HFFc6 (cell line): ENCODE measurements at regions not wholly inside any gene's neighbourhood (a gene's known extent, or its start where the extent isn't known, plus 50 kb on each side); places are given as distances from the start of the nearest gene placed in this dataset.

Experiments used
- DNase-seq: peaks from one replicate; pipeline ENCODE4 v3.0.0-alpha.2; 2018
- H3K27ac Mint-ChIP-seq: 2 replicates; pipeline ENCODE4 v1.8.0; 2020; ENCODE audit warnings: mild to moderate bottlenecking, mixed read lengths
- H3K27me3 Mint-ChIP-seq: 2 replicates; pipeline ENCODE4 v1.8.0; 2021; ENCODE audit warnings: mild to moderate bottlenecking, moderate library complexity, mixed read lengths; ENCODE audit not compliant: insufficient read depth
- H3K36me3 Mint-ChIP-seq: 2 replicates; pipeline ENCODE4 v1.8.0; 2021; ENCODE audit warnings: low read depth, mixed read lengths
- H3K4me1 Mint-ChIP-seq: 2 replicates; pipeline ENCODE4 v1.8.0; 2020; ENCODE audit warnings: low read depth, mixed read lengths
- H3K4me3 Mint-ChIP-seq: 2 replicates; pipeline ENCODE4 v1.8.0; 2020; ENCODE audit warnings: mild to moderate bottlenecking, moderate library complexity, mixed read lengths
- H3K9me3 Mint-ChIP-seq: 2 replicates; pipeline ENCODE4 v1.8.0; 2020; ENCODE audit warnings: mild to moderate bottlenecking, mixed read lengths
- TF ChIP-seq, protein P1 (sequence below): fragments of 200-600 bp; sonication (generic); IDR thresholded peaks from 2 replicates; pipeline ENCODE4 v1.5.0; 2021; ENCODE audit warnings: antibody characterized with exemption, mild to moderate bottlenecking

DNA sequence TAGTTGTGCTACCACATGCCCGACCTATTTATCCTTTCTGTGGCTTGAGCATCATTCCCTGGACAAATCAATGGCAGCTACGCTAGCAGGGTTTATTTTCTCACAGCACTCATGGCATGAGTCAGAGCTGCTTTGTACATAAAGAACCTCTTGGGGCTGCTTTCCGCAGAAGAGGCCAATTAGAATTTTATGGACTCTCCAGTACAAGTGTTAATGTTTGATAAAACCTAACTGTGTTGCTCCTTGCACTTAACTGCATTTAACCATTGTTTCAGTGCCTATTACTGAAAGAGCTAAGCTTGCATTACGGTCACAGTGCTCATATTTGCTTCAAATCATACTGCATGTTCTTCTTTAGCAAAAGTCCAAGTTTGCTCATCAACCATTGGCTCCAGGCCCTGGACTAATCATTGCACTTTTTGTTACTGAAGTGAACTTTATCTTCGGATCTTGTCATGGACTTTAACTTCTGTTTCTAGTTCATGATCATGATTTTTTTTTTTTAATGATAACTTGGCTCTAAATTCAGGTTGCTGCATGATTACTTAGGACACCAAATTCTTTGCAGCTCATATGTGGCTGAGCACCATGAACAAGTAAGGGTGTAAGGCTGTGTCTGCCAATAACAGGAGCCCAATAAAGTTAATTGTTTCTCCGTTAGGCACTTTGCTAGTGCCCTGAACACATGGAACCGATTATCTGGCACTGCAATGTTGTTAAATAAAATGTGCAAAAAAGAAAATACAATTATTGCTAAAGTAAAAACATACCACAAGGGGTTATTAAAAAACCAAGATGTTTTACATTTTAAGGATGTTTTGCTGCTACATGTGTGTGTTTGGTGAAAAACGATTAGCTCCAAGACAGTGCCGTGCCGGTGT, 492.2 kb downstream of the KCNJ2 start:
- Mint-ChIP-seq H3K36me3 (no peaks in the 10 kb centered on the region), H3K9me3 (peaks cover 15% of the 10 kb centered on the region), H3K4me1 (no peaks in the 10 kb centered on the region), H3K4me3 (no peak overlapping the region), H3K27me3 (no peaks in the 10 kb centered on the region), H3K27ac (no peak overlapping the region)
- DNase-seq, result no peak
- TF ChIP-seq, protein P1, sequence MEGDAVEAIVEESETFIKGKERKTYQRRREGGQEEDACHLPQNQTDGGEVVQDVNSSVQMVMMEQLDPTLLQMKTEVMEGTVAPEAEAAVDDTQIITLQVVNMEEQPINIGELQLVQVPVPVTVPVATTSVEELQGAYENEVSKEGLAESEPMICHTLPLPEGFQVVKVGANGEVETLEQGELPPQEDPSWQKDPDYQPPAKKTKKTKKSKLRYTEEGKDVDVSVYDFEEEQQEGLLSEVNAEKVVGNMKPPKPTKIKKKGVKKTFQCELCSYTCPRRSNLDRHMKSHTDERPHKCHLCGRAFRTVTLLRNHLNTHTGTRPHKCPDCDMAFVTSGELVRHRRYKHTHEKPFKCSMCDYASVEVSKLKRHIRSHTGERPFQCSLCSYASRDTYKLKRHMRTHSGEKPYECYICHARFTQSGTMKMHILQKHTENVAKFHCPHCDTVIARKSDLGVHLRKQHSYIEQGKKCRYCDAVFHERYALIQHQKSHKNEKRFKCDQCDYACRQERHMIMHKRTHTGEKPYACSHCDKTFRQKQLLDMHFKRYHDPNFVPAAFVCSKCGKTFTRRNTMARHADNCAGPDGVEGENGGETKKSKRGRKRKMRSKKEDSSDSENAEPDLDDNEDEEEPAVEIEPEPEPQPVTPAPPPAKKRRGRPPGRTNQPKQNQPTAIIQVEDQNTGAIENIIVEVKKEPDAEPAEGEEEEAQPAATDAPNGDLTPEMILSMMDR, result no peak

DNA sequence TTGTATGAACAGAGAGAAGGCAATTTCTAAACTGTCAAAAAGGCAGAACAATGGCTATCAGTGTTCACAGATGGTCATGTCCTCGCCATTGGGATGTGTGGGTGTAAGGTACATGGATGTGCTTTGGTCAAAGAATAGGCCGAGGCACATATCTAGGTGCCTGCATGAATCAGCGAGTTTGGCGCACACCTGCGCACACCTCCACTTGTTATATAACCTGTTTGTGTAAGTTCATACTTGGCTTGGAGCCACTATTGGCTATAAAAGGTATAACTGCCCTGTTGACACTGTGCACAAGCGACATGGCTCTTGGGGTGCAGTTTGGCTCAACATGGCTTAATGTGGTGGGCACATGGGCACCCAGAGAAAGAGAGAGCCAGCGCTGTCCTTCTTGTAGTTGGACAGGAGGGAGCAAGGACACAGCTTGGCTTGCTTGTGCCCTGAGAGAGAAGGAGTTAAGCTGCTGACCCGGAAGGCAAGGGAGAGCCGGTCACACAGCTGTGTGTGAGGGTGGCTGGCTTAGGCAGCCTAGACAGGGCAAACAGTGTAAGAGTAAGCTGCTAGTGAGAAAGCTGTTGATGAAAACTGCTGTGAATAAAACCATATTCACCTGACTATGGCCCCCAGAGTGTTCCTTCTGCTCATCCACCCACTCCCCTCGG, 499.1 kb downstream of the KCNJ2 start:
- Mint-ChIP-seq H3K36me3 (no peaks in the 10 kb centered on the region), H3K4me1 (no peaks in the 10 kb centered on the region), H3K4me3 (no peak overlapping the region), H3K27me3 (no peaks in the 10 kb centered on the region), H3K9me3 (peaks cover 11% of the 10 kb centered on the region), H3K27ac (no peak overlapping the region)
- DNase-seq, result no peak
- TF ChIP-seq, protein P1, result no peak

DNA sequence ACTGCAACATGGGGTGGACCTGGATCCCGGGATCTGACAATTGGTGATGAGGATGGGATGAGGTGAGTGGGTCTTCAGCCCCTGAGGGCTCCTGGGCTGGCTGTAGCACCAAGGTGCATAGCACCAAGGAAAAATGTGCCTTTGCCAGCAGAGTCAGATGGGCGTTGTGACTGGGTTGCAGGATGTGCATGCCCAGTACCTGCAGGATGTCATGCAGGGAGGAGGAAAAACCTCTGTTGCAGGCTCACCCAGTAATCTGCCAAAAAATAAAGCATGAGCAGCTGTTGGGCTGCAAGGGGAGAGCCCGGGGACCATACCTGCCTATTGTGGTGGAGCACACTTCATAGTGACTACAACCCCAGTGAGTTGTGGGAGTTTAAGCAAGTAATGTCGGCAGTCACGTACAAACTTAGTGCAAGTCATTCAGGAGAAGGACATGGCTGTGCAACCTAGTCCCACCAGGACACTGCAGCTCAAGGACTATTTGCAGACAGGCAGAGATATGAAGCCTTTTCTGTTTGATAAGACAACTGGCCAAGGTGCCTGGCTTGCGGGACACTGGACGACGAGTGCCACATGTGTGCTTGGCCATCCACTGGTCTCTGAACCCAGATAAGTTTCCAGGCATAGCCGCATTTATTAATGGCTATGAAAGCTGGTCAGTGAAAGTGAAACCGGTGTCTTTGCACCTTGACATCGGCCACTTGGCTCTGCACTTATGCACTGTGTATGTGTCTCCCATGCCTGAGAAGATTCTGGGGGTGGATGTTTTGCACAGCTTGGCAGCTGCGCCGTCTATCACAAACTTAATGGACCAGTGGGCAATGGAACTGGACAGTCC, 499.8 kb downstream of the KCNJ2 start:
- no peaks in the 10 kb centered on the region for H3K36me3 Mint-ChIP-seq
- TF ChIP-seq, protein P1, result no peak
- H3K27me3 Mint-ChIP-seq, result no peaks in the 10 kb centered on the region
- H3K4me3 Mint-ChIP-seq, result no peak overlapping the region
- H3K27ac Mint-ChIP-seq, result no peak overlapping the region
- DNase-seq, result no peak
- H3K9me3 Mint-ChIP-seq, result peaks cover 7% of the 10 kb centered on the region
- H3K4me1 Mint-ChIP-seq, result no peaks in the 10 kb centered on the region

DNA sequence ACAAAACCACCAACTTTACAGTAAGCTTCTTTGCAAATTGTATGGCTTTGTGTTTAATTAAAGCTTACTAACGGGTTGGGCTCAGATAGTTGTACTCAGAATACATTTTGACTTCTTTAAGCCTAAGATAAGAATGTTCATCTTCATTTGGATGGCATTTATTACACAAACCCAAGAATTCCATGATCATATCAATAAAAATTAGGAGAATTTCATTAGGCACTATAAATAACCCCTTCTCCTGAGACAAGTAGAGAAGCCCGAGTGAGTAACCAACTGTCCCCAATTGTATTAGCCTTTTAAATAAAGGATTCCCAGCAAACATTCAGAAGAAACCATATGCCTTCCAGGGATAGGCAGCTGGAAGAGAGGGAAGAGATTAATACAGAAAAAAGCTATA, 504.7 kb downstream of the KCNJ2 start:
- H3K4me1 Mint-ChIP-seq, result no peaks in the 10 kb centered on the region
- no peaks in the 10 kb centered on the region for H3K27me3 Mint-ChIP-seq
- no peaks in the 10 kb centered on the region for H3K36me3 Mint-ChIP-seq
- H3K4me3 Mint-ChIP-seq, result no peak overlapping the region
- no peak overlapping the region for H3K27ac Mint-ChIP-seq
- peaks cover 22% of the 10 kb centered on the region for H3K9me3 Mint-ChIP-seq
- TF ChIP-seq, protein P1, result no peak
- no peak for DNase-seq

DNA sequence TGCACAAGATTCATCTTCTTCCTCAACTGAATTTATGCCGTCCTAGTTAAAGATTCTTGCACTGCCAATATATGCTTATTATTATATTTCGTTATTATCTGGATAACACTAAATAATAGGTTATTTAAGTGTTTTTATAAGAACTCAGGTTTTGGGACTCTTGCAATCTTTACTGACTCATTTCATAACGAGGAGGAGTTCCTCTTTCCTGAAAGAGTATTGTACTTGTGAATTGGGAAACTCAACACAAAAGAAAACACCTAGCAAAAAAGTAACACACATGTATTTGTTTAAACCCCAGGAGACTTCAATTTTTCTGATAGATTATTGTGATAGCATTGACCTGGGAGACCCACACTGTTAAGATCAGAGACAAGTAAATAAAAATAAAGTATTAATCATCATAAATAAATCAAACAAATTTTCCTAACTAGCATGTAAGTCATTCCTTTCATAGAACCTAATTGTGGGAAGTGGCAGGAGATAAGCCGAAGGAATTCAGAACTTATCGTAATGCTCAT, 505.8 kb downstream of the KCNJ2 start:
- no peaks in the 10 kb centered on the region for H3K36me3 Mint-ChIP-seq
- no peak overlapping the region for H3K4me3 Mint-ChIP-seq
- H3K27me3 Mint-ChIP-seq, result no peaks in the 10 kb centered on the region
- H3K4me1 Mint-ChIP-seq, result no peaks in the 10 kb centered on the region
- no peak for DNase-seq
- H3K9me3 Mint-ChIP-seq, result peaks cover 28% of the 10 kb centered on the region
- TF ChIP-seq, protein P1, result no peak
- H3K27ac Mint-ChIP-seq, result no peak overlapping the region
